Transverse colon (tissue), 3 donors: ENCODE measurements at regions not wholly inside any gene's neighbourhood (a gene's known extent, or its start where the extent isn't known, plus 50 kb on each side); places are given as distances from the start of the nearest gene placed in this dataset.

ENCODE experiments used
- CTCF ChIP-seq, 5 experiments: fragments of 200-600 bp in 3 of 5; fragments of 450-650 bp in 2 of 5; sonication (generic) in 3 of 5; IDR thresholded peaks; 1 replicate in 2 of 5; 2 replicates in 3 of 5; pipeline ENCODE4 v1.5.1; 2016 to 2017; ENCODE audit warnings: antibody characterized with exemption in 5 of 5, inconsistent platforms in 3 of 5, mild to moderate bottlenecking in 2 of 5, moderate library complexity in 1 of 5
- POLR2A ChIP-seq: fragments of 450-650 bp; IDR thresholded peaks from one replicate; pipeline ENCODE4 v1.6.1; 2016; ENCODE audit warnings: antibody characterized with exemption, mild to moderate bottlenecking, moderate library complexity

DNA sequence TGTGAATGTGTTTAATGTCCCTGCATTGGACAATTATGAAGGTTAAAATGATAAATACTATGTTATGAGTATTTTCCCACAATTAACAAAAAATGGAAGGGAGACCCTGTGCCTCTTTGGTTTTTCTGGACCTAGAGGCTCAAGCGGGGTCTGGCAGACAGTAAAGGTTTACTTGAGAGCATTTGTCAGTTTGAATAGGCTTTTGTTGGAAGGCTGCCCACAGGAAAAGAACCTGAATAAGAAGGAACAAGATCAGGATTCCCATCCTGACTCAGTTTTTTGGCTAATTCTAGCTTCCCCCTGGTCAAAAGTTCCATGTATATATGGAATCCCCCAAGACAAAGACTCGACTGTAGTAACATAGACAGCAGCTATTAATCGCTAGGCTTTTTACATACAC is 150.9 kb upstream of the JUN start:
- TF ChIP-seq CTCF (IDR thresholded peaks at IDR 0.05) (no peak), POLR2A (no peak)
